ENCODE measurements at regions not wholly inside any gene's neighbourhood (a gene's known extent, or its start where the extent isn't known, plus 50 kb on each side); places are given as distances from the start of the nearest gene placed in this dataset.

DNA sequence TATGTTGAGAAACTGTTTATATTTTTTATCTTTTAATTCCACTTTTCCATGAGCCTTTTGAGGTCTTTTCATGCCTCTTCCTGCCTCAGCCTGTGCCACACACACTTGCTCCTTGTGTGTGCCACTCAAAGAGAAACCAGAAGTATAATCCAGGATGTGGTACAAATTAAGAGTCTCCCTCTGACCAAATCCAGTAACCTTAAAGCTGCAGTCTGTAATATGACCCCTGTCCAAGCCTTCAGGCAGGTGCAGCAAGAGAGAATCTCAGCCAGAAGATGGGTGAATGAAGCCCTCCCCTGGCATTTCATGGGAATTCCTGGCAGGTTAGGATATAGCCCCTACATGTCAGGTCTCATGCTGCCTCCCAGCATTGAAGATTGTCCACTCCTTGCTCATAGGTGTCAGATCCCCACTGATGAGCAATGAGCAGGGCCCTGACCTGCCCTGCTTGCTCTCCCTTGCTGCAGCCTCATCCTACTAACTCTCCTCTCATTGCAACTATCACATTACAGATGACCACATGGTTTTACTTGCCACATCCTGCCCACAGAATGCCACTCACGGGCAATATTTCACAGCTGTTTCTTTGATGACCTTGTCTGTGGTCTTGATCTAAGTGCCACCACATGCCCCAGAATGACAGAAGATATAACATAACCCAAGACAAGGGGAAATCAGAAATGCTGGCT, 169.3 kb downstream of the SEC16B start:
- TF ChIP-seq EP300 (IDR thresholded peaks at IDR 0.05; ENCODE audit: borderline replicate concordance) (no peak), TCF12 (IDR thresholded peaks at IDR 0.05; ENCODE audit: low read depth) (no peak), YY1 (IDR thresholded peaks at IDR 0.05; ENCODE audit: low read depth) (no peak), RAD21 (IDR thresholded peaks at IDR 0.05; ENCODE audit: low read depth) (no peak), TAF1 (IDR thresholded peaks at IDR 0.05; ENCODE audit: low read depth) (no peak), TEAD4 (IDR thresholded peaks at IDR 0.05) (no peak), NFIC (IDR thresholded peaks at IDR 0.05) (no peak)
- TF ChIP-seq, protein P1, sequence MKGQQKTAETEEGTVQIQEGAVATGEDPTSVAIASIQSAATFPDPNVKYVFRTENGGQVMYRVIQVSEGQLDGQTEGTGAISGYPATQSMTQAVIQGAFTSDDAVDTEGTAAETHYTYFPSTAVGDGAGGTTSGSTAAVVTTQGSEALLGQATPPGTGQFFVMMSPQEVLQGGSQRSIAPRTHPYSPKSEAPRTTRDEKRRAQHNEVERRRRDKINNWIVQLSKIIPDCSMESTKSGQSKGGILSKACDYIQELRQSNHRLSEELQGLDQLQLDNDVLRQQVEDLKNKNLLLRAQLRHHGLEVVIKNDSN (IDR thresholded peaks at IDR 0.05) = no peak

DNA sequence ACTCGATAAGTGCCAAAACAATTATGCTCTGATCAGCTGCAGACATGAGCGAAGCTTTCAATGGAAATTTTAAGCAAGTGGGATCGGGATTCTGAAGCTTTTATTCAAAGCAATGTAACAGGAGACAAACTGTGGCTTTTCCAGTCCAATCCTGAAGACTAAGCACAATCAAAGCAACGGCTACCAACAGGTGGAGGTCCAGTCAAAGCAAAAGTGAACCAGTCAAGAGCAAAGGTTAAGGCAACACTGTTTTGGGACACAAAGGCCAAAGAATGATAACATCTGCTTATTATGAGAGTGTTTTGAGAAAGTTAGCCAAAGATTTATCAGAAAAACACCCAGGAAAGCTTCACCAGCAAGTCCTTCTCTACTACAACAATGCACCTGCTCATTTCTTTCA, 170.1 kb downstream of the SEC16B start:
- TF ChIP-seq TAF1 (IDR thresholded peaks at IDR 0.05; ENCODE audit: low read depth) = no peak
- TF ChIP-seq ZBTB7A (IDR thresholded peaks at IDR 0.05; ENCODE audit: low read depth) = no peak
- TF ChIP-seq EP300 (IDR thresholded peaks at IDR 0.05; ENCODE audit: borderline replicate concordance) = no peak
- TF ChIP-seq, protein P2, sequence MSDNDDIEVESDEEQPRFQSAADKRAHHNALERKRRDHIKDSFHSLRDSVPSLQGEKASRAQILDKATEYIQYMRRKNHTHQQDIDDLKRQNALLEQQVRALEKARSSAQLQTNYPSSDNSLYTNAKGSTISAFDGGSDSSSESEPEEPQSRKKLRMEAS (IDR thresholded peaks at IDR 0.05) = no peak

DNA sequence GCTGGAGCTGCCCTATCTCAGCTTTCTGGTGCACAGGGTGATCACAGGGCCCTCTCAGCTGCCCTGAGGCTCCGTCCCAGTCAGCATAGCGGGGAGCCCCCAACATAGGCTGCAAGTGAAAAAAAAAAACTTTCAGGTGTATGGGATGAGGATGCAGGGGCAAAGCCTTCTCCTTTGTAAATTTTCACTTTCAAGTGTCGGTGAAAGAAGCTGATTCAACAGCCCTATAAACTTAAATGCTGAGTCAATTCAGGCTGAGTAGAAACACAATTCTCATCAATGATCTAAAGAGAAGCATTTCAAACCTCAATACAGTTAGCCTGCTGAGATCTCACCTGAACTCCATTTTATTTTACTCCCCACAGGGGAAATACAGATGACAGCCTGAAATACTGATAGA, 171.2 kb downstream of the SEC16B start:
- TF ChIP-seq CREB1 (IDR thresholded peaks at IDR 0.05; ENCODE audit: low read depth) = no peak
- TF ChIP-seq CEBPB (IDR thresholded peaks at IDR 0.05) = no peak
- TF ChIP-seq TAF1 (IDR thresholded peaks at IDR 0.05; ENCODE audit: low read depth) = no peak
- TF ChIP-seq YY1 (IDR thresholded peaks at IDR 0.05; ENCODE audit: low read depth) = no peak
- no peak for TF ChIP-seq ZBTB7A (IDR thresholded peaks at IDR 0.05; ENCODE audit: low read depth)
- TF ChIP-seq TCF12 (IDR thresholded peaks at IDR 0.05; ENCODE audit: low read depth) = no peak
- no peak for TF ChIP-seq RAD21 (IDR thresholded peaks at IDR 0.05; ENCODE audit: low read depth)
- TF ChIP-seq, protein P3, sequence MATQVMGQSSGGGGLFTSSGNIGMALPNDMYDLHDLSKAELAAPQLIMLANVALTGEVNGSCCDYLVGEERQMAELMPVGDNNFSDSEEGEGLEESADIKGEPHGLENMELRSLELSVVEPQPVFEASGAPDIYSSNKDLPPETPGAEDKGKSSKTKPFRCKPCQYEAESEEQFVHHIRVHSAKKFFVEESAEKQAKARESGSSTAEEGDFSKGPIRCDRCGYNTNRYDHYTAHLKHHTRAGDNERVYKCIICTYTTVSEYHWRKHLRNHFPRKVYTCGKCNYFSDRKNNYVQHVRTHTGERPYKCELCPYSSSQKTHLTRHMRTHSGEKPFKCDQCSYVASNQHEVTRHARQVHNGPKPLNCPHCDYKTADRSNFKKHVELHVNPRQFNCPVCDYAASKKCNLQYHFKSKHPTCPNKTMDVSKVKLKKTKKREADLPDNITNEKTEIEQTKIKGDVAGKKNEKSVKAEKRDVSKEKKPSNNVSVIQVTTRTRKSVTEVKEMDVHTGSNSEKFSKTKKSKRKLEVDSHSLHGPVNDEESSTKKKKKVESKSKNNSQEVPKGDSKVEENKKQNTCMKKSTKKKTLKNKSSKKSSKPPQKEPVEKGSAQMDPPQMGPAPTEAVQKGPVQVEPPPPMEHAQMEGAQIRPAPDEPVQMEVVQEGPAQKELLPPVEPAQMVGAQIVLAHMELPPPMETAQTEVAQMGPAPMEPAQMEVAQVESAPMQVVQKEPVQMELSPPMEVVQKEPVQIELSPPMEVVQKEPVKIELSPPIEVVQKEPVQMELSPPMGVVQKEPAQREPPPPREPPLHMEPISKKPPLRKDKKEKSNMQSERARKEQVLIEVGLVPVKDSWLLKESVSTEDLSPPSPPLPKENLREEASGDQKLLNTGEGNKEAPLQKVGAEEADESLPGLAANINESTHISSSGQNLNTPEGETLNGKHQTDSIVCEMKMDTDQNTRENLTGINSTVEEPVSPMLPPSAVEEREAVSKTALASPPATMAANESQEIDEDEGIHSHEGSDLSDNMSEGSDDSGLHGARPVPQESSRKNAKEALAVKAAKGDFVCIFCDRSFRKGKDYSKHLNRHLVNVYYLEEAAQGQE (IDR thresholded peaks at IDR 0.05; ENCODE audit: low read depth) = no peak
- TF ChIP-seq NFIC (IDR thresholded peaks at IDR 0.05) = no peak
- TF ChIP-seq EGR1 (IDR thresholded peaks at IDR 0.05) = no peak
- no peak for TF ChIP-seq FOXM1 (IDR thresholded peaks at IDR 0.05; ENCODE audit: borderline replicate concordance, low read depth)
- TF ChIP-seq, protein P1 (IDR thresholded peaks at IDR 0.05) = no peak
- TF ChIP-seq, protein P2 (IDR thresholded peaks at IDR 0.05) = no peak

DNA sequence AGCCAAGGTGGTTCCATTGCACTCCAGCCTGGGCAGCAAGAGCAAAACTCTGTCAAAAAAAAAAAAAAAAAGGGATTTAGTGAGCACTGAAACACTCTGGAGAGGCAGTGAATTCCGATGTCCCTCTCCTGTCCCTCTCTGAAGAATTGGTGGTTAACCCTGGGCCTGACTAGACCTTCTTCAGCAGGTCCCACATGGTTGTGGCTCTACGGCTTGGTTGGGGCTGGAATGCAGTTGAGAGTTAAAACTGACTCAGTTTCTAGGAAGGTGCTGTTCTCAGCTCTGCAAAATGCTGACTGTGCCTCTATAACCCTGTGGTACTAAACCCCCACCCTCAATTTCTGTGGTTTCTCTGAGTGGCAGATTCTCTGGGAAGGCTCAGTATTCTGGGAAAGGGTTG, 173.3 kb downstream of the SEC16B start:
- TF ChIP-seq CEBPB (IDR thresholded peaks at IDR 0.05) = no peak
- TF ChIP-seq EGR1 (IDR thresholded peaks at IDR 0.05) = no peak
- no peak for TF ChIP-seq EP300 (IDR thresholded peaks at IDR 0.05; ENCODE audit: borderline replicate concordance)
- TF ChIP-seq NFIC (IDR thresholded peaks at IDR 0.05) = no peak
- no peak for TF ChIP-seq TEAD4 (IDR thresholded peaks at IDR 0.05)
- no peak for TF ChIP-seq ZBTB7A (IDR thresholded peaks at IDR 0.05; ENCODE audit: low read depth)
- TF ChIP-seq RAD21 (IDR thresholded peaks at IDR 0.05; ENCODE audit: low read depth) = no peak
- TF ChIP-seq, protein P3 (IDR thresholded peaks at IDR 0.05; ENCODE audit: low read depth) = no peak
- no peak for TF ChIP-seq CREB1 (IDR thresholded peaks at IDR 0.05; ENCODE audit: low read depth)
- TF ChIP-seq, protein P2 (IDR thresholded peaks at IDR 0.05) = no peak
- no peak for TF ChIP-seq YY1 (IDR thresholded peaks at IDR 0.05; ENCODE audit: low read depth)
- no peak for TF ChIP-seq FOXM1 (IDR thresholded peaks at IDR 0.05; ENCODE audit: borderline replicate concordance, low read depth)

DNA sequence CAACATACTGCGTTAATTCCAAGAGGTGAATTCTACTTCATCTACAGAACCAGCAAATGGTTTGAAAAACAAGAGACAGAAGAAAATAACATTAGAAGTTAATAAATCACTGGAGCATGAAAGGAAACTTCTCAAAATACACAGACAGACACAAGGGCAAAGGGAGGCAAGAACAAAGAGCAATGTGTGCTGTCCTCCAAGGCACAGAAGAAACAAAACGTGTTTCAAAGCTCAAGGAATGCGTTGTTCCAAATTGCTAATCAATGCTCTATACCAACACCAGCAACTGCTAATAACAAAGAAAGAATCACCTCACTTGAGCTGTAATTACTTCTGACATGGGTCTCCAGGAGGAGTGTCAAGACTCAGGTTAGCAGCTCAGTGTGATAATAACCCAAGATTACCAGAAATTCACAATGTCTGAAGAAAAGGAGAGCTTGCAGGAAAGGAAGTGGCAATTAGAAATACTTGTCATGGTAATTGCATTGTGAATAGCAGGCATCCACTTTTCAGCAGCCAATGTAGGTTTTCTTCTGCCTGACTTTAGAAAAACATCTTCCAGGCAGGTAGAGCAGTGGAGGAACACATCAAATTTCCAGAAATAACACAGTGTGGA, 175.4 kb downstream of the SEC16B start:
- no peak for TF ChIP-seq EGR1 (IDR thresholded peaks at IDR 0.05)
- TF ChIP-seq, protein P2 (IDR thresholded peaks at IDR 0.05) = no peak
- TF ChIP-seq, protein P3 (IDR thresholded peaks at IDR 0.05; ENCODE audit: low read depth) = no peak
- TF ChIP-seq TCF12 (IDR thresholded peaks at IDR 0.05; ENCODE audit: low read depth) = no peak
- TF ChIP-seq CREB1 (IDR thresholded peaks at IDR 0.05; ENCODE audit: low read depth) = no peak
- no peak for TF ChIP-seq EP300 (IDR thresholded peaks at IDR 0.05; ENCODE audit: borderline replicate concordance)
